Breast epithelium (tissue), 4 donors: ENCODE measurements at regions not wholly inside any gene's neighbourhood (a gene's known extent, or its start where the extent isn't known, plus 50 kb on each side); places are given as distances from the start of the nearest gene placed in this dataset.

Source experiments
- DNase-seq, 2 donors: peaks; one replicate each; pipeline ENCODE4 v3.0.0-alpha.2; 2019; ENCODE audit warnings: low spot score in 2 of 2
- H3K27ac ChIP-seq, 2 donors: fragments of 200-600 bp; sonication (generic) in 1 of 2; one replicate each; pipeline ENCODE4 v1.5.1; 2016 to 2019; ENCODE audit warnings: mild to moderate bottlenecking in 1 of 2
- H3K27me3 ChIP-seq, 2 donors: fragments of 200-600 bp; sonication (generic) in 1 of 2; one replicate each; pipeline versions ENCODE4 v1.5.1 to v1.6.0; 2017 to 2019; ENCODE audit warnings: control low read depth in 1 of 2, mild to moderate bottlenecking in 1 of 2
- H3K36me3 ChIP-seq: fragments of 200-600 bp; one replicate; pipeline ENCODE4 v1.5.1; 2019
- H3K4me1 ChIP-seq, 2 donors: fragments of 200-600 bp; sonication (generic); one replicate each; pipeline ENCODE4 v1.5.1; 2016 to 2019; ENCODE audit warnings: control low read depth in 1 of 2
- H3K4me3 ChIP-seq, 3 donors: fragments of 200-600 bp; sonication (generic); 1 replicate in 2 of 3; 2 replicates in 1 of 3; pipeline ENCODE4 v1.5.1; 2016 to 2019; ENCODE audit warnings: mild to moderate bottlenecking in 3 of 3, moderate library complexity in 2 of 3
- H3K9me3 ChIP-seq, 2 donors: fragments of 200-600 bp; sonication (generic) in 1 of 2; one replicate each; pipeline ENCODE4 v1.5.1; 2016 to 2019; ENCODE audit warnings: control low read depth in 1 of 2
- POLR2A ChIP-seq: fragments of 450-650 bp; IDR thresholded peaks from one replicate; pipeline ENCODE4 v1.6.1; 2016; ENCODE audit warnings: antibody characterized with exemption, mild to moderate bottlenecking, moderate library complexity
- POLR2AphosphoS5 ChIP-seq, 3 donors: sonication (generic); formaldehyde crosslinking; IDR thresholded peaks; one replicate each; pipeline ENCODE4 v1.6.1; 2017; ENCODE audit warnings: antibody characterized with exemption in 3 of 3
- intact Hi-C: fragments of 100-400 bp; cut with DNase I; formaldehyde crosslinking; loops from one replicate; pipeline ENCODE4 v1.15.1; 2023; ENCODE audit warnings: low total_unique reads
- TF ChIP-seq, protein P1 (sequence below), 3 donors: fragments of 450-650 bp; IDR thresholded peaks; one replicate each; pipeline ENCODE4 v1.5.1; 2016 to 2017; ENCODE audit warnings: antibody characterized with exemption in 3 of 3, mild to moderate bottlenecking in 3 of 3, moderate library complexity in 3 of 3

DNA sequence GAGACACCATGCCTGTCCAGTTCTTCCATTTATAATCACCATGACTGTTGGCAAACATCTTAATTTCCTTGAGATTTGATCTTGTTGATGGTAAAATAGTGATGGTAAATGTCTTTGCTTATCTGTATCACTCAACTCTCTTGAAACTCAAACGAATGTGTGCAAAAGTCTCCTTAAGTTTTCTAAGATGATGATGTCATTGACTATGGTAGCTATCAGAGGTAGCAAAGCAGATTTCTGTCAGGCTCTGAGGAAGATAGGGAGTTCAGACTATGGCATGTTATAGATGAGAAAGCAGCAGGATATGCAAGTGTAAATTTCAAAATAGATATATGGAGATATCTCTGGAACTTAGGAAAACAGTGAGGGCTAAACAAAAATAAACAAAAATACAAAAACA is 121.0 kb upstream of the GJE1 start:
- DNase-seq, result no peak
- H3K27me3 ChIP-seq, result no peaks in the 10 kb centered on the region
- H3K36me3 ChIP-seq, result no peaks in the 10 kb centered on the region
- H3K4me3 ChIP-seq, result no peak overlapping the region
- peaks cover 0 to 8% of the 10 kb centered on the region in 2 donors for H3K9me3 ChIP-seq
- H3K4me1 ChIP-seq, result no peaks in the 10 kb centered on the region
- TF ChIP-seq, protein P1, sequence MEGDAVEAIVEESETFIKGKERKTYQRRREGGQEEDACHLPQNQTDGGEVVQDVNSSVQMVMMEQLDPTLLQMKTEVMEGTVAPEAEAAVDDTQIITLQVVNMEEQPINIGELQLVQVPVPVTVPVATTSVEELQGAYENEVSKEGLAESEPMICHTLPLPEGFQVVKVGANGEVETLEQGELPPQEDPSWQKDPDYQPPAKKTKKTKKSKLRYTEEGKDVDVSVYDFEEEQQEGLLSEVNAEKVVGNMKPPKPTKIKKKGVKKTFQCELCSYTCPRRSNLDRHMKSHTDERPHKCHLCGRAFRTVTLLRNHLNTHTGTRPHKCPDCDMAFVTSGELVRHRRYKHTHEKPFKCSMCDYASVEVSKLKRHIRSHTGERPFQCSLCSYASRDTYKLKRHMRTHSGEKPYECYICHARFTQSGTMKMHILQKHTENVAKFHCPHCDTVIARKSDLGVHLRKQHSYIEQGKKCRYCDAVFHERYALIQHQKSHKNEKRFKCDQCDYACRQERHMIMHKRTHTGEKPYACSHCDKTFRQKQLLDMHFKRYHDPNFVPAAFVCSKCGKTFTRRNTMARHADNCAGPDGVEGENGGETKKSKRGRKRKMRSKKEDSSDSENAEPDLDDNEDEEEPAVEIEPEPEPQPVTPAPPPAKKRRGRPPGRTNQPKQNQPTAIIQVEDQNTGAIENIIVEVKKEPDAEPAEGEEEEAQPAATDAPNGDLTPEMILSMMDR (IDR thresholded peaks at IDR 0.05), result no peak
- TF ChIP-seq POLR2AphosphoS5 (IDR thresholded peaks at IDR 0.05), result no peak
- TF ChIP-seq POLR2A, result no peak
- intact Hi-C loops, result no loop called here
- no peak overlapping the region for H3K27ac ChIP-seq

DNA sequence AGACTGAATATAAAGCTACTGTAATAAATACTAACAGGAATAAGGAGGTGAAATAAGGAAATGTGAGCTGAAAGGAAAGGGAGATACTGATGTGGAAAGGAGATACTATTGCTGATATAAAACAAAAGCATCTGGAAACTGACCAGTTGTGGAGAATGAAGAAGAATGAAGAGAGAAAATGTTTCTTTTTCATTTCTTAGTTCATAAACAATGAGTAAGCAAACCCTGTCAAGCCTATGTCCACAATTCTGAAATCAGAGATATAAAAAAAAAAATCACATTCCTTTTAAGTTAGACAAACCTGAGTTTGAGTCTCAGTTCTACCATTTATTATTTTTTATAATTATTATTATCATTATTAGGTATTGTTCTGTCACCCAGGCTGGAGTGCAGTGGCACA is 121.6 kb upstream of the GJE1 start:
- Histone ChIP-seq H3K9me3 (peaks cover 0 to 8% of the 10 kb centered on the region in 2 donors), H3K4me3 (no peak overlapping the region), H3K36me3 (no peaks in the 10 kb centered on the region), H3K27me3 (no peaks in the 10 kb centered on the region), H3K4me1 (no peaks in the 10 kb centered on the region), H3K27ac (no peak overlapping the region)
- TF ChIP-seq POLR2A, result no peak
- TF ChIP-seq, protein P1 (IDR thresholded peaks at IDR 0.05), result no peak
- no peak for TF ChIP-seq POLR2AphosphoS5 (IDR thresholded peaks at IDR 0.05)
- intact Hi-C loops, result no loop called here
- no peak for DNase-seq

DNA sequence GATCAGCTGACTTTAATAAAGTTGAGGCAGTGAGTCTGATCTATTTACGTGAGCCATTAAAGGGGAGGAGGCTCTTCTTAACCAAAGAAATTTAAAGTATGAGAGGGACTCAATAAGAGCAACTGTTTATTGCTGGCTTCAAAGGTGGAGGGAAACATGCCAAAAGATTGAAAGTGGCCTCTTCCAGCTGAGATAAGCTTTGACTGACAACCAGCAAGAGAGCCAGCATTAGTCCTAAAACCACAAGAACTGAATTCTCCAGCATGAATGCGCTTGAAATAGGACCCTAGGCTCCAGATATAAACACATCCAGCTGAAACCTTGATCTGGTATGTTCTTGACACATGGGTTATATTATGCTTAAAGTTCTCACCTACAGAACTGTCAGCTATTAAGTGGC is 123.1 kb upstream of the GJE1 start:
- no peaks in the 10 kb centered on the region for H3K36me3 ChIP-seq
- no peak overlapping the region for H3K27ac ChIP-seq
- no peaks in the 10 kb centered on the region for H3K4me1 ChIP-seq
- intact Hi-C loops, result no loop called here
- TF ChIP-seq POLR2AphosphoS5 (IDR thresholded peaks at IDR 0.05) (no peak), POLR2A (no peak)
- TF ChIP-seq, protein P1 (IDR thresholded peaks at IDR 0.05), result no peak
- peaks cover 0 to 8% of the 10 kb centered on the region in 2 donors for H3K9me3 ChIP-seq
- DNase-seq, result no peak
- H3K27me3 ChIP-seq, result no peaks in the 10 kb centered on the region
- H3K4me3 ChIP-seq, result no peak overlapping the region

DNA sequence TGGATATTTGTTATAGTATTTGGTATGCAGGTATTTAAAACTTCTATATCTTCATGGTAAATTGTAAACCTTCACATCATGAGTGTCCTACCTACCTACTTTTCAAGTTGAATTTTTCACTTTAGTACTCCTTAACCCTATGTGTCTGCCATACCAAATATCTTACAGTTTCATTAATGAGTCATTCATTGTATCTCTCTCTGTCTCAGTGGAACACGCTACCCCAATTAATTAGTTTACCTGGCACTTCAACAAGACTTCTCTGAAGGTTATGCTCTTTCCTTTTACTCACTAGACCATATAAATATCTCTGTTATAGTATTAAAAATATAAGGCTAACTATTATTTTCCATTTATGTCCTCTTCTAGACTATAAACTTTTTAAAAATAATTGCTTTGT is 123.9 kb upstream of the GJE1 start:
- no peak overlapping the region for H3K27ac ChIP-seq
- DNase-seq, result no peak
- no peak for TF ChIP-seq POLR2A
- no peak for TF ChIP-seq POLR2AphosphoS5 (IDR thresholded peaks at IDR 0.05)
- TF ChIP-seq, protein P1 (IDR thresholded peaks at IDR 0.05), result no peak
- no peak overlapping the region for H3K4me3 ChIP-seq
- no peaks in the 10 kb centered on the region for H3K27me3 ChIP-seq
- H3K4me1 ChIP-seq, result no peaks in the 10 kb centered on the region
- peaks cover 0 to 8% of the 10 kb centered on the region in 2 donors for H3K9me3 ChIP-seq
- intact Hi-C loops, result no loop called here
- H3K36me3 ChIP-seq, result no peaks in the 10 kb centered on the region

DNA sequence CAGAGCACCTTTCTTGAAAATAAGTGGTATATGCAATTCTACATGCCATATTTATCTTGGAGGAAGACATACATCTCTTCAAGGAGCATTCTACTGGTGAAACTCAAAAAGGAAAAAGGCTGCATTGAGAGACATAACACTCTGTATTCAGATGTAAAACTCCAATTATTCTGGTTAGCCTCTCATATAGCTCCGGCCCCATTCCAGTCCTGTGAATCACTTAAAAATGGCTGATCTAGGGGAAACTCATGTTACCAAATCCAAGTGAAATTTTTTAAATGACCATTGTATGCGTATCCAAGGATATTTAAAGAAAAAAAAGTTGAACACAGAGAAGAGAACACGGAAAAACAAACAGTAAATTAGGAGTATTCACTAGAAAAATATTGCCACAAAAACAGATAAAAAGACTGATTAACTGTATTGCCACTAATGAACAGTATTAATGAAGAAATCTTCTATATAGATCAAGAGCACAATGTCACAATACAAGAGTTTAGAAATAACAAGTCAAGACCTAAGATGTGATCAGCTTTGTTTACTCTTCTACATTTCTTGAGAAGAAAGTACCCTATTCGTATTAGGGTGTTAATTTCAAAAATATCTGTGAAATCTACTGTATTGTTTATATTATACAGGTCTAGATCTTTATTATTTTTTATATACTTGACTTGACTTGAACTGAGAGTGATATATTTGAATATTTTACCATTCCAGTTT is 124.5 kb upstream of the GJE1 start:
- no peak for DNase-seq
- Histone ChIP-seq H3K36me3 (no peaks in the 10 kb centered on the region), H3K4me3 (no peak overlapping the region), H3K27me3 (no peaks in the 10 kb centered on the region), H3K9me3 (peaks cover 0 to 8% of the 10 kb centered on the region in 2 donors), H3K27ac (no peak overlapping the region), H3K4me1 (no peaks in the 10 kb centered on the region)
- intact Hi-C loops, result no loop called here
- TF ChIP-seq, protein P1 (IDR thresholded peaks at IDR 0.05), result no peak
- TF ChIP-seq POLR2A (no peak), POLR2AphosphoS5 (IDR thresholded peaks at IDR 0.05) (no peak)
